ENCODE measurements at regions not wholly inside any gene's neighbourhood (a gene's known extent, or its start where the extent isn't known, plus 50 kb on each side); places are given as distances from the start of the nearest gene placed in this dataset.
"Not testable (repeated sequence)": the region's sequence is repeated elsewhere in the genome, so short reads cannot be mapped to it uniquely, and the experiment has no call there.

GRCh38 chr9:115687356-115687755 is 466.2 kb upstream of the PAPPA start:
- no peak overlapping the region for H3K4me3 ChIP-seq (IDR thresholded peaks at IDR 0.05; ENCODE audit: insufficient read depth, low read depth, low read length)
- no peaks in the 10 kb centered on the region for H3K36me3 ChIP-seq (ENCODE audit: insufficient read depth)
- H3K4me2 ChIP-seq = no peak overlapping the region
- H3K27me3 ChIP-seq (ENCODE audit: insufficient read depth, low read depth) = no peaks in the 10 kb centered on the region
- no peak for TF ChIP-seq CTCF (conservative IDR thresholded peaks at IDR 0.05; ENCODE audit: low read depth, low read length)
- H4K20me1 ChIP-seq (ENCODE audit: insufficient read depth) = no peaks in the 10 kb centered on the region
- H3K79me2 ChIP-seq (ENCODE audit: insufficient read depth, low read depth) = no peaks in the 10 kb centered on the region
- H3K4me1 ChIP-seq (ENCODE audit: low read depth, poor library complexity, severe bottlenecking) = no peaks in the 10 kb centered on the region
- H3K9ac ChIP-seq = no peak overlapping the region
- H3K27ac ChIP-seq = no peak overlapping the region
- H2AFZ ChIP-seq (ENCODE audit: low read depth) = no peak overlapping the region

GRCh38 chr9:115689331-115689730 is 464.3 kb upstream of the PAPPA start:
- Histone ChIP-seq H3K27ac (no peak overlapping the region), H3K4me3 (IDR thresholded peaks at IDR 0.05; ENCODE audit: insufficient read depth, low read depth, low read length) (no peak overlapping the region), H3K36me3 (ENCODE audit: insufficient read depth) (no peaks in the 10 kb centered on the region), H4K20me1 (ENCODE audit: insufficient read depth) (no peaks in the 10 kb centered on the region), H2AFZ (ENCODE audit: low read depth) (no peak overlapping the region), H3K79me2 (ENCODE audit: insufficient read depth, low read depth) (no peaks in the 10 kb centered on the region), H3K4me2 (no peak overlapping the region), H3K27me3 (ENCODE audit: insufficient read depth, low read depth) (no peaks in the 10 kb centered on the region), H3K9ac (no peak overlapping the region), H3K4me1 (ENCODE audit: low read depth, poor library complexity, severe bottlenecking) (no peaks in the 10 kb centered on the region)
- no peak for TF ChIP-seq CTCF (conservative IDR thresholded peaks at IDR 0.05; ENCODE audit: low read depth, low read length)

GRCh38 chr9:115690786-115691496 is 462.6 kb upstream of the PAPPA start:
- H4K20me1 ChIP-seq (ENCODE audit: insufficient read depth) = no peaks in the 10 kb centered on the region
- no peaks in the 10 kb centered on the region for H3K27me3 ChIP-seq (ENCODE audit: insufficient read depth, low read depth)
- H3K4me2 ChIP-seq = no peak overlapping the region
- TF ChIP-seq CTCF (conservative IDR thresholded peaks at IDR 0.05; ENCODE audit: low read depth, low read length) = no peak
- no peak overlapping the region for H3K9ac ChIP-seq
- no peak overlapping the region for H3K27ac ChIP-seq
- H3K4me3 ChIP-seq (IDR thresholded peaks at IDR 0.05; ENCODE audit: insufficient read depth, low read depth, low read length) = no peak overlapping the region
- no peaks in the 10 kb centered on the region for H3K79me2 ChIP-seq (ENCODE audit: insufficient read depth, low read depth)
- no peaks in the 10 kb centered on the region for H3K4me1 ChIP-seq (ENCODE audit: low read depth, poor library complexity, severe bottlenecking)
- H2AFZ ChIP-seq (ENCODE audit: low read depth) = no peak overlapping the region
- no peaks in the 10 kb centered on the region for H3K36me3 ChIP-seq (ENCODE audit: insufficient read depth)

GRCh38 chr9:115691693-115692092 is 461.9 kb upstream of the PAPPA start:
- no peaks in the 10 kb centered on the region for H4K20me1 ChIP-seq (ENCODE audit: insufficient read depth)
- no peaks in the 10 kb centered on the region for H3K36me3 ChIP-seq (ENCODE audit: insufficient read depth)
- H3K9ac ChIP-seq = no peak overlapping the region
- no peaks in the 10 kb centered on the region for H3K4me1 ChIP-seq (ENCODE audit: low read depth, poor library complexity, severe bottlenecking)
- H3K27ac ChIP-seq = no peak overlapping the region
- no peaks in the 10 kb centered on the region for H3K79me2 ChIP-seq (ENCODE audit: insufficient read depth, low read depth)
- H3K4me3 ChIP-seq (IDR thresholded peaks at IDR 0.05; ENCODE audit: insufficient read depth, low read depth, low read length) = no peak overlapping the region
- H3K4me2 ChIP-seq = no peak overlapping the region
- H2AFZ ChIP-seq (ENCODE audit: low read depth) = no peak overlapping the region
- TF ChIP-seq CTCF (conservative IDR thresholded peaks at IDR 0.05; ENCODE audit: low read depth, low read length) = no peak
- no peaks in the 10 kb centered on the region for H3K27me3 ChIP-seq (ENCODE audit: insufficient read depth, low read depth)

- H3K4me3 ChIP-seq (IDR thresholded peaks at IDR 0.05; ENCODE audit: insufficient read depth, low read depth, low read length); H4K20me1 ChIP-seq (ENCODE audit: insufficient read depth); H3K4me2 ChIP-seq; H2AFZ ChIP-seq (ENCODE audit: low read depth); H3K79me2 ChIP-seq (ENCODE audit: insufficient read depth, low read depth); H3K27ac ChIP-seq; H3K9ac ChIP-seq; H3K4me1 ChIP-seq (ENCODE audit: low read depth, poor library complexity, severe bottlenecking); H3K27me3 ChIP-seq (ENCODE audit: insufficient read depth, low read depth); H3K36me3 ChIP-seq (ENCODE audit: insufficient read depth): not testable (repeated sequence)
Measured at GRCh38 chr9:115692868-115693267, 460.7 kb upstream of the PAPPA start.
